AG20443 (cell line): ENCODE measurements at regions not wholly inside any gene's neighbourhood (a gene's known extent, or its start where the extent isn't known, plus 50 kb on each side); places are given as distances from the start of the nearest gene placed in this dataset.
A peak's percentile ranks its signal among the peaks of the same experiment; 100 is the strongest.

ENCODE experiments used
- DNase-seq: peaks from one replicate; pipeline ENCODE4 v3.0.0; 2012; ENCODE audit warnings: low spot score, mixed read lengths

- no peak for DNase-seq
Observed at GRCh38 chr20:7516621-7517111, 423.6 kb downstream of the HAO1 start.

DNA sequence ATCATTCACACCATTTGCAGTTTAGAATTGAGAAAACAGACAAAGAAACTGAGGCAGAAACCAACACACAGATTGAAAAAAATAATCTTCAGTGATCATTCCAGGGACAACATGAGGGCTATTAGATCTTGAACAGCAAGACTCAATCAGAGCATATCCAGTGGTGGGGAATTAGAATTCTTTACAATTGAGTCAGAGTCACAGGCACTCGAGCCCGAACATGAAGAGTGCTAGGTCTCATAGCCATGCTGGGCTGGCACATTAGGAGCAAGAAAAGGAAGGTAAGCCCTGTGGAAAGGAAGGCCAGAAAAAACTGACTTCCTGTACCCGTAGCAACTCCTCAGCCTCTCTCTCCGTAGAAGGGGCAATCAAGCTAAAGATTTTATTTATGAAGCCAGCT, 419.9 kb downstream of the HAO1 start:
- no peak for DNase-seq

DNA sequence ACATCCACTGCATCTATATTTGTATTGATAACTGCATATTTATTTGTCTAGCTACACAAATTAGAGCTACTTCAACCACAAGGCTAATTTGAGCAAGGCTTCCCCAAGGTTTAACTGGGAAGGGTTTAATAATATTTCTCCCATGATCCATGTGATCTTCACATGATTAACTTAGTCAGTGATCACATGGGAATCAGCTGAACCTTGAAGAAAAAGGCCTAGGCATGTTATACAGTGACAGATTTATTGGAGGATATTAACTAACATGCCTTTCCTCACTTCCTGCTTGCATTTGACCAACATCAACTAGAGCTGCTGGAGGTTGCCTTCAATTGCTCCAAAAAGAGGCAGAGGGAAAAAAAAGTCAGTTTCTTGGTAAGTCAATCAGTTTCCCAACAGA, 417.0 kb downstream of the HAO1 start:
- DNase-seq, result no peak

DNA sequence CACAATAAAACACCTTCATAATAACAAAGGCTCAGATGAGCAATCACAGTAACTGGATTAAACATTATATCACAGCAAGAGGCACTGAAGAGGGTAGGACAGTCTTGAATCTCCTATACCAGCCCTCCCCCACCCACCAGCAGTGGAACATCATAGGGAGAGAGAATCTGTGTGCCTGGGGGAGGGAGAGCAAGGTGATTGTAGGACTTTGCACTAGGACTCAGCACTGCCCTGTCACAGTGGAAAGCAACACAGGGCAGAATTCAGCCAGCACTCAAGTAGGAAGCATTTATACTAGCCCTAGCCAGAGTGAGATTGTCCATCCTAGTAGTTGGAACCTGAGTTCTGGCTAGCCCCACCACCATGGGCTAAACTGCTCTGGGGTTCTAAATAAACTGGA, 400.2 kb downstream of the HAO1 start:
- DNase-seq, result no peak

DNA sequence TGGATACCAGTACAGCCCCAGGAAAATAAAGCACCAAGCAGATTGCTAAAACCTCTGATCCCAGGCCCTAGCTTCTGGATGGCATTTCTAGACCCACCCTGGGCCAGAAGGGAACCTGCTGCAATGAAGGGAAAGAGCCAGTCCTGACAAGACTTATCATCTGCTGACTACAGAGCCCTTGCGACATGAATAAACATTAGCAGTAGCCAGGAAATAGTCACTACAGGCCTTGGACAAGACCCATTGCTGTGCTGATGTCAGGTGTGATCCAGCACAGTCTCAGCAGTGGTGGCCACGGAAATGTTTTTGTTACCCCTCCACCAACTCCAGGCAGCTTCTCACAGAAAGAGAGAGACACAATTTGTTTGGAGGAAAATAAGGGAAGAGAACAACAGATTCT, 399.3 kb downstream of the HAO1 start:
- DNase-seq, result no peak

- DNase-seq, result no peak
Observed at GRCh38 chr20:7571101-7571500, 369.2 kb downstream of the HAO1 start.

DNA sequence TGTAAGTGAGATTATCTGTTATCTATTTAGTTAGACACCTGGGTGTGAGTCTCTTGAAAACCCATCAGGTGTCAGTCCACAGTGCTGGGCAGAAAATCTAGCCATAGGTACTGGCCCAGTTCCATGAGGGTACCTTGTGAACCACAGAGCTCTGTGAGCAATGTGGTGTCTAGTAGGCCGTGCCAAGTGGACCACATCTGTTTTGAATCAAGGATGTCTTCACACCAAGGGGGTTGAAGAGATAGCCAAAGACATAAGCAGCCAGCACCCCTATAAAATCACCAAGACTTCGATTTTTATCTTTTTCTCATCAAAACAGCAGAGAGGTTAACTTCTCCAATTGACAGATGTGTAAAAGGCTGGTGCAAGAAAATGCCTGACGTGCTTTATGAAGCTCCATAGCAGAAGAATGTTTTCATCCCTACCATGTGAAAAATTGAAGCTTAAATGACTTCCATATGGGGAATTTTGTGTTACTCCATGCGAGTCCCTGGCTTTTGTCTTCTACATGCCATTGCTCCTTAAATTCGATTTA, 368.7 kb downstream of the HAO1 start:
- peak; percentile 17 for DNase-seq

GRCh38 chr20:7579888-7580287, 360.4 kb downstream of the HAO1 start:
- DNase-seq, result no peak

- DNase-seq, result no peak
Observed at GRCh38 chr20:7585126-7585679, 355.1 kb downstream of the HAO1 start.

- no peak for DNase-seq
Observed at GRCh38 chr20:7586481-7586880, 353.8 kb downstream of the HAO1 start.

- DNase-seq, result no peak
Observed at GRCh38 chr20:7589164-7589563, 351.1 kb downstream of the HAO1 start.

- DNase-seq, result no peak
Observed at GRCh38 chr20:7596541-7596940, 343.7 kb downstream of the HAO1 start.

DNA sequence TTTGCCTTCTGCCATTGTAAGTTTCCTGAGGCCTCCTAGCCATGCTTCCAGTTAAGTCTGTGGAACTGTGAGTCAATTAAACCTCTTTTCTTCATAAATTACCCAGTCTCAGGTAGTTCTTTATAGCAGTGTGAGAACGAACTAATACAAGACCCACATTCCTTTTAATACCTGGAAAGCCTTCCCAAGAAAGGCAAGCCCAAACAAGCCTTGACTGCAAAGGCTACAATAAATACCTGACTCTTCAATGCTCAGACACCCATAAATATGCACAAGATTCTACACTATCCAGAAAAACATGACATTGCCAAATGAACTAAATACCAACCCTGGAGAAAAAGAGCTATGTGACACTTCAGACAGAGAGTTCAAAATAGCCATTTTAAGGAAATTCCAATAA, 338.8 kb downstream of the HAO1 start:
- DNase-seq, result no peak

GRCh38 chr20:7606941-7607340, 333.3 kb downstream of the HAO1 start:
- DNase-seq, result no peak

DNA sequence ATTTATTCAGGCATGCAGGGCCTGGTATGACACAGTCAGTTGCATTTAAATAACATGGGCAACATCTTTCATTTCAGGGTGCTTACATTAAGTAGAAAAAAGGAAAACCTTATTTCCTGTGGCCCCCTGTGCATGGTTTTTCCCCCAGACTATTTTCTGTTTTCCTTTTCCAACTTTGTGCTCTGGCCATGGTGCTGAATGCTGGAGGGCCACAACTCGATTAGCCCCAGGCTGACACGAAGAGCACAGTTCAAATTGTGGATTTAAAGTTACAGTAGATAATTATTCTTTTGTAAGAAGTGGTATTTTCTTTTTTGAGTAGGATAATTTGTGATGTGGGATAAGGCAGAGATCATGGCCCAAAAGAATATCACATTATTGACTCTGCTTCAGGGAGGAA, 332.0 kb downstream of the HAO1 start:
- peak; percentile 14 for DNase-seq

DNA sequence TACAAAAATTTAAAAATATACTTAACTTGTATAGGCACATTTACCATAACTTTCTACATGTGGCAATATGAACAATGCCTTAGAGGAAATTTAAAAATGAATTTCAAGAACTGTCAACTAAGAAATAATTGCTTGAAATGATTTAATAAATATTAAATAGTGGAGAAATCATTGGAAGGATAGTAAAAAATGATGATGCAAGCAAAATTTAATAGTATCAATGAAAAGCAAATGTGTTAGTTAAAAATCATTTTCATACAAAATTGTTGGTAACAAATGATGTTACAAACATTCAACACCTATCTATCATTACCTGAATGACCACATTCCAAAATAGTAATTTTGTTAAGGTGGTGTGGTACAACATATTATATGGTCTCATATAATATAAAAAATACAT, 331.0 kb downstream of the HAO1 start:
- DNase-seq, result no peak

DNA sequence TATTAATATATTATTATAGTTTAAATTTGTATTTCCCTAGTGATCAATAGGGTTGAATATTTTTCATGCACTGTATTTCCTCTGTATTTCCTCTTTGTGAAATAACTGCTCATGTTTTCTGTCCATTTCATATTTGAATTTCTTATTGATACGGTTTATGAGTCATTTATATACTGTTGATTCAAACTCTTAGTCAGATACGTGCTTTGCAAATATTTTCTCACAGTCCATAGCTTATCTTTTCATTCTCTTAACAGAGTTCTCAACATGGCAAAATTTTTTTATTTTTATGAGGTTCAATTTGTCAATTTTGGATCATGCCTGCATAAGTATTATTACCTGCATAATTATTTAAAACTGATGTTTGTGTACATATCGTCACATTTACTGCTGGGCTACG, 329.6 kb downstream of the HAO1 start:
- DNase-seq, result no peak

DNA sequence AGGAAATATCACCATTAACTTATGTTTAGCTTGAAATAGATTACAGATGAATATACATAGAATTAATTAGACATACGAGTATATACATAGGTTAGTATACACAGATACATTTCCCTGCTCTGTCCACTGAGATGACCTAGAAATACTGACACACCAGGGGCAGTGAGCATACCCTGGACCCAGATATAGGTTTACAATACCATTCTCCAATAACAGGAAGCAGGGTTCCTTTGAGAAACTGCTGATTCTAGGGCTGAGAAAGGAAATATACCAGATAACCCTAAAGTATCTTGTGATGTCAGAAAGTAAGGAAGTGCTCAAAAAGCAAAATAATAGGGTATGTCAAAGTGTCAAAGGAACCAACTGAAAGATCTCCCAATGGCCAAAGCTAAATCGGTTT, 322.5 kb downstream of the HAO1 start:
- no peak for DNase-seq

DNA sequence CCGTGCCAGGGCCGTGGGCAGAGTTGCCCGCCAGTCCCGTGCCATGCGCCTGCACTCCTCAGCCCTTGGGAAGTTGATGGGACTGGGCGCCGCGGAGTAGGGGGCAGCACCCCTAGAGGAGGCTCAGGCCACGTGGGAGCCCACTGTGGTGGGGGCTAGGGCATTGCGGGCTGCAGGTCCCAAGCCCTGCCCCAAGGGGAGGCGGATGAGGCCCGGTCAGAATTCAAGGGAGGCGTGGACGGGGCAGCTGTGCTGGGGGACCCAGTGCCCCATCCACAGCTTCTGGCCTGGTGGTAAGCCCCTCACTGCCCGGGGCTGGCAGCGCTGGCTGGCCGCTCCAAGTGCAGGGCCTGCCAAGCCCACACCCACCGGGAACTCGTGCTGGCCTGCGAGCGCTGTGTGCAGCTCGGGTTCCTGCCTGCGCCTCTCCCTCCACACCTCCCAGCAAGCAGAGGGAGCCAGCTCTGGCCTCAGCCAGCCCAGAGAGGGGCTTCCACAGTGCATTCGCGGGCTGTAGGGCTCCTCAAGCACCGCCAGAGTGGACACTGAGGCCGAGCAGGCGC, 317.8 kb downstream of the HAO1 start:
- DNase-seq, result no peak

DNA sequence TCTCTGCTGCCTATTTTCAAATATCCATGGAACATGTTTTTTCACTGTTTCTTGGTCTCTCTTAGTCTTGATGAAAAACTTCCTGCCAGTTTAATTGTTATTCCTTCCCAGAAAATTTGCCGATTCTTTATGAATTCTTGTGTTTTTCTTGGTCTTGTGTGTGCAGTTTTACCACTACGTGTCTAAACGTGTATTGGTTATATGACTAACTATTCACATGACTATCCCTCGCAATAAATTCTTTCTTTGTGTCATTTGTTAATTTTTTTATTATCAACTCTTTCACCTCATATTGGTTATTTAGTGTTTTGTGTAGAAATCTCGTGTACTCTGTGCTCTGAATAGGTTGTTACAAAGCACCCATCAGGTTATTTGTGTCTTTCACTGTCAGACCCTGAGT, 315.4 kb downstream of the HAO1 start:
- no peak for DNase-seq

DNA sequence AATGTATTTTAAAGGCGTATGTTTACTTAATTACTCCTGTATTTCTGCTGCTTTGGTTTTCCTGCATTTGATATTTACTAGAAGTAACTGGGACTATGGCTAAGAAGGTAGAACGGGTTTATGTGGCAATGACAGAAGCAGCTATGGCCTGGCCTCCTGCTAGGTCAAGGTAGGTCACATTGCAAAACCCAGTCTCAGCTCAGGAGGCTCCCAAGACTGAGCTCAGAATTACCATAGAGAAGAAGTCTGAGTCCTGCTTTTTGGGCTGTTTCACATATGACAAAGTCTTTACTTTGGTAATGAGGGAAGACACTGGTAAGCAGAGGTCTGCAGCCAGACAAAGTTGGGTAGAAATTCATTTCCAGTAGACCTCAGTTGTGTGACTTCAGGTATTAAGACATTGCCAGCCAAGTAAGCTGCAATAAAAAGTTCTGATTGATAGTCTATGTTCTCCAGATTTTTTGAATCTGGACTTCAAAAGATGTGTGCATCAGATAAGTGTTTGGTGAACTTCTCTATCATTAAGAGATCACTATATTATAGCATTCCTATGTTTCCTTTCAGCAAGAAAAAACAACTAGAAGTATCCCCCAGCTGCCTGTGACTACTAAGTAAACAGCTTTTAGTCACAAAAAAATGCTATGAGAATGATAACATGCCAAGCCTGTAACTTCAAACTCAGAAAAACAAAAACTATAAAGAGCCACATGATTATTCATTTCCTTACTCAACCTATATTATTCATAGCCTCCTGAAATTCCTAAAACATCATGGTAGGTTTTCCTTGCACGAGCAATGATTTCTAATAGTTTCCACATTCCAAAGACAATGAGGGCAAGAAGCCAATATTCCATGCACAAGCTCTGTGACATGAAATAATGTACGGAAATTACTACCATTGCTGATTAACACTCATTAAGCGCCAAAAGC, 312.3 kb downstream of the HAO1 start:
- DNase-seq, result peak; percentile 16

DNA sequence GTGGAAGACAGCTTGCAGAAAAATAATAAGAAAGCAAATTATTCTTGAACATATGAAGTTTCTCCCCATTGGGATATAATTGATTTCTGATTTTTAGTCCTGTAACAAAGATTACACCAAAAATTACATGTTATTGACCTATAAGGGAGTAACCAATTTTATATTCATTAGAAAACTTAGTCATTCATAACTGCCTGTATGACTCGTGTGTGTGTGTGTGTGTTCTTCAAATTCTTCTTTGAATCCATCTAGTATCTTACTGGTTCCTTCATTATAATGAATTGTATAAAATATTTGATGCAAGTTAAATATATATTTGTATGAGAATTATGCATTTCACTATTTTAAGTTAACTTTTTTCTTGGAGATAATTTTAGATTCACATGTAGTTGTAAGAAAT, 310.4 kb downstream of the HAO1 start:
- DNase-seq, result no peak

DNA sequence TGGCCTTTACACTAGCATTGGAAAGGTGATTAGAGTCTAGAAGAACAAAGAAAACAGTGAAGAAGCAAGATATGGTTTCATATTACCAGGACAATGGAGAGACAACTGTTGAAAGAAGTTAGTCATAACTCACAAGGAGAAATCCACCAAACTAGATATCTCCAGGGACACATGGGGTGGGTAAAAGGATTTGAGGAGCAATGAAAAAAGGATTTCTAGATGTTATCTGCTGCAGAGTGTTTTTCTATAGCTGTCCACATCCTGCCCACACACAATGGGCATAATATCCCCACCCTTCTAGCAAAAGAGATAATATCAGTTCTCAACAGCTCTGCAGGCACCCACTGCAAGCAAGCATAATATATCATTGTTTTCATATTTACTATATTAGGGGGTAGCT, 303.1 kb downstream of the HAO1 start:
- no peak for DNase-seq
